ENCODE measurements at regions not wholly inside any gene's neighbourhood (a gene's known extent, or its start where the extent isn't known, plus 50 kb on each side); places are given as distances from the start of the nearest gene placed in this dataset.
"Not testable (repeated sequence)": the region's sequence is repeated elsewhere in the genome, so short reads cannot be mapped to it uniquely, and the experiment has no call there.

DNA sequence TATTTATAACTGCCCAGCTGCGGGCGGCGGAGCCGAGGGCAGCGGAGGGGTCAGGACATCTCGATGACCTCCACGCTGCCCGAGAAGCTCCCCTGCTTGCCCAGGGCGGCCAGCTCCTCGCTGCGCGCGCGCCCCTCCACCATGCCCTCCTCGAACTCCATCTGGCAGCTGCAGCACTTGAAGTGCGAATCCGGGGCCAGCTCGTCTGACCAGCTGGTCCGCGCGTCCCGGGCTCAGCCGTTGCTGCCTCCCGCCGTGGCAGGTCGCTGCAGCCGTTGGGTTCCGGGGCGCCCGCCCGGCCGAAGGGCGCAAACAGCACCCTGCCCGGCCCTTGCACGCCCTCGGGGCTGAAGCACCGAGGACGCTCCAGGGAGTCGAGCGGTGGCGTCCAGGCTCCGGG lies 136.9 kb upstream of the PTPN20 start:
- TF ChIP-seq, protein P1, sequence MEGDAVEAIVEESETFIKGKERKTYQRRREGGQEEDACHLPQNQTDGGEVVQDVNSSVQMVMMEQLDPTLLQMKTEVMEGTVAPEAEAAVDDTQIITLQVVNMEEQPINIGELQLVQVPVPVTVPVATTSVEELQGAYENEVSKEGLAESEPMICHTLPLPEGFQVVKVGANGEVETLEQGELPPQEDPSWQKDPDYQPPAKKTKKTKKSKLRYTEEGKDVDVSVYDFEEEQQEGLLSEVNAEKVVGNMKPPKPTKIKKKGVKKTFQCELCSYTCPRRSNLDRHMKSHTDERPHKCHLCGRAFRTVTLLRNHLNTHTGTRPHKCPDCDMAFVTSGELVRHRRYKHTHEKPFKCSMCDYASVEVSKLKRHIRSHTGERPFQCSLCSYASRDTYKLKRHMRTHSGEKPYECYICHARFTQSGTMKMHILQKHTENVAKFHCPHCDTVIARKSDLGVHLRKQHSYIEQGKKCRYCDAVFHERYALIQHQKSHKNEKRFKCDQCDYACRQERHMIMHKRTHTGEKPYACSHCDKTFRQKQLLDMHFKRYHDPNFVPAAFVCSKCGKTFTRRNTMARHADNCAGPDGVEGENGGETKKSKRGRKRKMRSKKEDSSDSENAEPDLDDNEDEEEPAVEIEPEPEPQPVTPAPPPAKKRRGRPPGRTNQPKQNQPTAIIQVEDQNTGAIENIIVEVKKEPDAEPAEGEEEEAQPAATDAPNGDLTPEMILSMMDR (conservative IDR thresholded peaks at IDR 0.05; ENCODE audit: low read length): not testable (repeated sequence)
- TF ChIP-seq EZH2phosphoT487 (IDR thresholded peaks at IDR 0.05; ENCODE audit: borderline replicate concordance): not testable (repeated sequence)

Measured in Loucy (cell line).